PC-9 (cell line): ENCODE measurements at regions not wholly inside any gene's neighbourhood (a gene's known extent, or its start where the extent isn't known, plus 50 kb on each side); places are given as distances from the start of the nearest gene placed in this dataset.
"Not testable (repeated sequence)": the region's sequence is repeated elsewhere in the genome, so short reads cannot be mapped to it uniquely, and the experiment has no call there.

Experiments
- BruUV-seq: library from RNA; stranded (reverse); fragments of 400-500 nt; replicated peaks from 2 replicates; lab custom pipeline; 2021; lab: Mats Ljungman, UMichigan
- CTCF ChIA-PET: fragments of 300-600 bp; sonication (Branson Sonifier 250); formaldehyde crosslinking; loops from one replicate; lab custom pipeline; 2022; ENCODE audit warnings: antibody characterized with exemption; lab: Charles Lee
- POLR2A ChIA-PET: fragments of 300-600 bp; sonication (Branson Sonifier 250); formaldehyde crosslinking; loops from one replicate; lab custom pipeline; 2022; ENCODE audit warnings: antibody characterized with exemption; ENCODE audit not compliant: unreplicated experiment; lab: Charles Lee
- DNase-seq, 2 experiments: peaks; one replicate each; pipeline versions ENCODE4 v3.0.0 to v3.0.0-alpha.2; 2015 to 2022; ENCODE audit warnings: mixed read lengths in 1 of 2
- H2AFZ ChIP-seq: fragments of 200-600 bp; sonication (generic); 2 replicates; pipeline ENCODE4 v1.8.1; 2017; ENCODE audit warnings: antibody characterized with exemption
- H3F3A ChIP-seq: fragments of 200-600 bp; sonication (generic); 2 replicates; pipeline ENCODE4 v1.8.1; 2017; ENCODE audit warnings: antibody characterized with exemption, mild to moderate bottlenecking, low read depth; ENCODE audit not compliant: insufficient read depth
- H3K27ac ChIP-seq: fragments of 200-600 bp; sonication (generic); 2 replicates; pipeline ENCODE4 v1.6.1; 2016; ENCODE audit warnings: mixed run types
- H3K27me3 ChIP-seq: fragments of 200-600 bp; sonication (generic); 2 replicates; pipeline ENCODE4 v1.6.1; 2016; ENCODE audit warnings: low read depth, mixed run types; ENCODE audit not compliant: insufficient read depth
- H3K36me3 ChIP-seq: fragments of 200-600 bp; sonication (generic); 2 replicates; pipeline ENCODE4 v1.6.1; 2016; ENCODE audit warnings: low read depth, mixed run types
- H3K4me1 ChIP-seq: fragments of 200-600 bp; sonication (generic); replicated peaks from 2 replicates; pipeline ENCODE4 v1.6.1; 2016; ENCODE audit warnings: mixed run types; ENCODE audit not compliant: insufficient read depth
- H3K4me2 ChIP-seq: fragments of 200-600 bp; sonication (generic); 2 replicates; pipeline ENCODE4 v1.6.1; 2017; ENCODE audit warnings: mixed run types
- H3K4me3 ChIP-seq: fragments of 200-600 bp; sonication (generic); 2 replicates; pipeline ENCODE4 v1.6.1; 2016; ENCODE audit warnings: mixed run types
- H3K79me2 ChIP-seq: fragments of 200-600 bp; sonication (generic); 2 replicates; pipeline ENCODE4 v1.6.1; 2017; ENCODE audit warnings: low read depth, mixed run types
- H3K9me2 ChIP-seq: fragments of 200-600 bp; sonication (generic); 2 replicates; pipeline ENCODE4 v1.8.1; 2017; ENCODE audit warnings: mild to moderate bottlenecking; ENCODE audit not compliant: insufficient read depth
- H3K9me3 ChIP-seq: fragments of 200-600 bp; sonication (generic); 2 replicates; pipeline ENCODE4 v1.8.1; 2016; ENCODE audit warnings: low read depth; ENCODE audit not compliant: insufficient read depth
- H4K20me1 ChIP-seq: fragments of 200-600 bp; sonication (generic); 2 replicates; pipeline ENCODE4 v1.8.1; 2017; ENCODE audit not compliant: insufficient read depth
- CTCF ChIP-seq: fragments of 200-600 bp; sonication (generic); conservative IDR thresholded peaks from 2 replicates; pipeline ENCODE4 v1.6.1; 2017; ENCODE audit warnings: mixed run types, antibody characterized with exemption, mild to moderate bottlenecking, moderate library complexity
- EZH2 ChIP-seq: fragments of 200-600 bp; sonication (generic); IDR thresholded peaks from 2 replicates; pipeline ENCODE4 v1.8.0; 2017; ENCODE audit warnings: antibody characterized with exemption, low read depth
- intact Hi-C: fragments of 100-400 bp; cut with micrococcal nuclease; formaldehyde crosslinking; loops from one replicate; pipeline ENCODE4 v1.10.0; 2022; ENCODE audit not compliant: unreplicated experiment

- Histone ChIP-seq H3K36me3 (no peaks in the 10 kb centered on the region), H3K4me3 (no peak overlapping the region), H3K9me2 (no peaks in the 10 kb centered on the region), H3K4me2 (no peak overlapping the region), H3K4me1 (no peaks in the 10 kb centered on the region), H3K27ac (no peak overlapping the region), H4K20me1 (no peaks in the 10 kb centered on the region), H3F3A (no peaks in the 10 kb centered on the region), H3K27me3 (no peaks in the 10 kb centered on the region), H3K79me2 (no peaks in the 10 kb centered on the region), H3K9me3 (no peaks in the 10 kb centered on the region), H2AFZ (no peak overlapping the region)
- no peak for TF ChIP-seq CTCF
- no peak for TF ChIP-seq EZH2
- DNase-seq, result no peak
- intact Hi-C loops, result no loop called here
- POLR2A ChIA-PET, result no interaction called here
- no TSS peak for BruUV-seq
- CTCF ChIA-PET, result interaction anchor here (1.3 kb wide), 1 partner anchor 273 kb away, joined by 4 read pairs; no protein-coding TSS in a partner anchor
These were observed 93.2 kb upstream of the IMPG1 start for GRCh38 chr6:76165471-76166221.

GRCh38 chr6:76162811-76163210, 90.3 kb upstream of the IMPG1 start:
- Histone ChIP-seq H3K4me1 (no peaks in the 10 kb centered on the region), H3K4me2 (no peak overlapping the region), H3K79me2 (no peaks in the 10 kb centered on the region), H4K20me1 (no peaks in the 10 kb centered on the region), H3F3A (no peaks in the 10 kb centered on the region), H3K27me3 (no peaks in the 10 kb centered on the region), H3K36me3 (no peaks in the 10 kb centered on the region), H3K9me3 (no peaks in the 10 kb centered on the region), H3K27ac (no peak overlapping the region), H3K9me2 (no peaks in the 10 kb centered on the region), H2AFZ (no peak overlapping the region), H3K4me3 (no peak overlapping the region)
- TF ChIP-seq CTCF (no peak), EZH2 (no peak)
- ChIA-PET POLR2A (no interaction called here), CTCF (no interaction called here)
- no peak for DNase-seq
- no TSS peak for BruUV-seq
- intact Hi-C loops, result no loop called here

- H3K9me2 ChIP-seq, BruUV-seq, H3F3A ChIP-seq, H3K4me1 ChIP-seq, H3K27ac ChIP-seq, H3K79me2 ChIP-seq, H2AFZ ChIP-seq, CTCF ChIA-PET, POLR2A ChIA-PET, H3K36me3 ChIP-seq, H4K20me1 ChIP-seq, H3K4me2 ChIP-seq, DNase-seq, H3K9me3 ChIP-seq, intact Hi-C loops, H3K27me3 ChIP-seq, H3K4me3 ChIP-seq: not testable (repeated sequence)
These were observed 85.3 kb upstream of the IMPG1 start for GRCh38 chr6:76157800-76158199.

GRCh38 chr6:76135481-76135880, 63.0 kb upstream of the IMPG1 start:
- ChIA-PET POLR2A (no interaction called here), CTCF (no interaction called here)
- Histone ChIP-seq H3K9me2 (no peaks in the 10 kb centered on the region), H2AFZ (no peak overlapping the region), H3F3A (no peaks in the 10 kb centered on the region), H3K79me2 (no peaks in the 10 kb centered on the region), H3K4me2 (no peak overlapping the region), H3K27ac (no peak overlapping the region), H3K36me3 (no peaks in the 10 kb centered on the region), H4K20me1 (no peaks in the 10 kb centered on the region), H3K9me3 (no peaks in the 10 kb centered on the region), H3K4me3 (no peak overlapping the region), H3K27me3 (no peaks in the 10 kb centered on the region), H3K4me1 (no peaks in the 10 kb centered on the region)
- TF ChIP-seq EZH2 (no peak), CTCF (no peak)
- no peak for DNase-seq
- intact Hi-C loops, result no loop called here
- no TSS peak for BruUV-seq
